ENCODE measurements at regions not wholly inside any gene's neighbourhood (a gene's known extent, or its start where the extent isn't known, plus 50 kb on each side); places are given as distances from the start of the nearest gene placed in this dataset.

DNA sequence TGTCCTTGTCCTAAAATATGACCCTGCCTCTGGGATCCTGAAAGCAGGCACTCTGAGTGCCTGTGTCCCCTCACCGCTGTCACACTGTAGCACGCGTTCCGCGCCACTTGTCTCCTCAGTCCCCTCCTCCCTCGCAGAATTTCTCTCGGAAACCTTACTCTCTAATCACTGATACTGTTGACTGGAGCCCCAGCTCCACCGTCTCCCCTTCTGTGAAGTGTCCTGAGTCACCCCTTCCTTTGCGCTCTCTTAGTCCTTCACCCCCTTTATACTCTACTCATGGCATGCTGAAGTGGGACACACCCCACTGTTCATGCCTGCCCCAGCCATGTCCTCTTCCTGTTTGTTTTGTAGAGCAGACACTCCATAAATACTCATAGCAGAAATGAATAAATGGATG, 104.7 kb downstream of the ZNF664 start:
- Histone ChIP-seq H3K9ac (ENCODE audit: low read length) (no peak overlapping the region), H4K20me1 (ENCODE audit: insufficient read depth) (no peaks in the 10 kb centered on the region), H3K36me3 (ENCODE audit: control insufficient read depth in 1 of 2, insufficient read depth in 2 of 2, low read length in 2 of 2) (no peaks in the 10 kb centered on the region), H3K4me2 (ENCODE audit: low read length) (no peak overlapping the region), H2AFZ (ENCODE audit: low read depth, low read length, poor library complexity, severe bottlenecking) (no peak overlapping the region), H3K27me3 (ENCODE audit: insufficient read depth, low read length) (no peaks in the 10 kb centered on the region), H3K9me2 (ENCODE audit: insufficient read depth) (no peaks in the 10 kb centered on the region), H3K4me1 (ENCODE audit: control insufficient read depth in 1 of 2, insufficient read depth in 2 of 2, low read length in 2 of 2) (no peaks in the 10 kb centered on the region), H3K9me3 (ENCODE audit: control insufficient read depth in 1 of 2, insufficient read depth in 1 of 2, low read depth in 1 of 2, low read length in 2 of 2) (no peaks in the 10 kb centered on the region), H3K27ac (ENCODE audit: low read depth, low read length) (no peak overlapping the region), H3K79me2 (ENCODE audit: insufficient read depth, low read length) (no peaks in the 10 kb centered on the region), H3K4me3 (replicated peaks in 1 of 2; ENCODE audit: low read depth in 1 of 2, low read length in 2 of 2) (no peak overlapping the region)
- RAD21 ChIA-PET (ENCODE audit: low non-redundant PET in 1 of 2, low total read pairs in 2 of 2, uncharacterized antibody in 2 of 2, unreplicated experiment in 2 of 2) = no interaction called here
- CTCF ChIA-PET = no interaction called here
- intact Hi-C loops (cut with micrococcal nuclease) = no loop called here
- BruUV-seq (replicated peaks) = no TSS peak
- ATAC-seq (no peak), DNase-seq (ENCODE audit: low read depth, low spot score) (no peak)
- no peak for TF ChIP-seq ZBTB33 (IDR thresholded peaks at IDR 0.05; ENCODE audit: extremely low read depth, insufficient replicate concordance, low read length)
- TF ChIP-seq, protein P1, sequence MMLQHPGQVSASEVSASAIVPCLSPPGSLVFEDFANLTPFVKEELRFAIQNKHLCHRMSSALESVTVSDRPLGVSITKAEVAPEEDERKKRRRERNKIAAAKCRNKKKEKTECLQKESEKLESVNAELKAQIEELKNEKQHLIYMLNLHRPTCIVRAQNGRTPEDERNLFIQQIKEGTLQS (IDR thresholded peaks at IDR 0.05) = no peak
- POLR2A ChIA-PET = no interaction called here

DNA sequence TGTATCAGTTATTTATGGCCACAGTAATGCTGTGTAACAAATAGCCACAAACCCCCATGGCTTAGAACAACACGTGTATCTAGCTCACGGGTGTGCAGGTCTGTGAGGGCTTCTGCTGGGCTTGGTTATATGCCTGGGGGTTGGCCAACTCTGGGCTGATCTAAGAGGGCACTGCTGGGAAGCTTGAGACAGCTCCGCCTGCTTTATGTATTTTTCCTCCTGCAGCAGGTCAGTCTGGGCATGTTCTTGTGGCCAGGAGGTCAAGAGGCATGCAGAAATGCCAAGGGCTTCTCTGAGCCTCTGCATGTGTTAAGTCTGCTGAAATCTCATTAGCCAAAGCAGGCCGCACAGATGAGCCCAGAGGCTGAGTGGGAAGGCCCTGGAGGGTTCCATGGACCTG, 105.8 kb downstream of the ZNF664 start:
- intact Hi-C loops (cut with micrococcal nuclease) = no loop called here
- Histone ChIP-seq H4K20me1 (ENCODE audit: insufficient read depth) (no peaks in the 10 kb centered on the region), H3K9me3 (ENCODE audit: control insufficient read depth in 1 of 2, insufficient read depth in 1 of 2, low read depth in 1 of 2, low read length in 2 of 2) (no peaks in the 10 kb centered on the region), H3K9ac (ENCODE audit: low read length) (no peak overlapping the region), H3K27ac (ENCODE audit: low read depth, low read length) (no peak overlapping the region), H3K9me2 (ENCODE audit: insufficient read depth) (no peaks in the 10 kb centered on the region), H3K4me2 (ENCODE audit: low read length) (no peak overlapping the region), H3K36me3 (ENCODE audit: control insufficient read depth in 1 of 2, insufficient read depth in 2 of 2, low read length in 2 of 2) (no peaks in the 10 kb centered on the region), H3K4me3 (replicated peaks in 1 of 2; ENCODE audit: low read depth in 1 of 2, low read length in 2 of 2) (no peak overlapping the region), H2AFZ (ENCODE audit: low read depth, low read length, poor library complexity, severe bottlenecking) (no peak overlapping the region), H3K4me1 (ENCODE audit: control insufficient read depth in 1 of 2, insufficient read depth in 2 of 2, low read length in 2 of 2) (no peaks in the 10 kb centered on the region), H3K79me2 (ENCODE audit: insufficient read depth, low read length) (no peaks in the 10 kb centered on the region), H3K27me3 (ENCODE audit: insufficient read depth, low read length) (no peaks in the 10 kb centered on the region)
- ATAC-seq = no peak
- ChIA-PET CTCF (no interaction called here), RAD21 (ENCODE audit: low non-redundant PET in 1 of 2, low total read pairs in 2 of 2, uncharacterized antibody in 2 of 2, unreplicated experiment in 2 of 2) (no interaction called here), POLR2A (no interaction called here)
- TF ChIP-seq CBX3 (IDR thresholded peaks at IDR 0.05; ENCODE audit: low read depth) (no peak), SRF (IDR thresholded peaks at IDR 0.05; ENCODE audit: low read depth) (no peak), ZFX (IDR thresholded peaks at IDR 0.05) (no peak), EGR1 (IDR thresholded peaks at IDR 0.05; ENCODE audit: low read depth) (no peak), EZH2 (IDR thresholded peaks at IDR 0.05) (no peak), EZH2phosphoT487 (IDR thresholded peaks at IDR 0.05; ENCODE audit: borderline replicate concordance) (no peak), JUND (IDR thresholded peaks at IDR 0.05) (no peak)
- TF ChIP-seq, protein P2, sequence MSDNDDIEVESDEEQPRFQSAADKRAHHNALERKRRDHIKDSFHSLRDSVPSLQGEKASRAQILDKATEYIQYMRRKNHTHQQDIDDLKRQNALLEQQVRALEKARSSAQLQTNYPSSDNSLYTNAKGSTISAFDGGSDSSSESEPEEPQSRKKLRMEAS (IDR thresholded peaks at IDR 0.05) = no peak
- no TSS peak for BruUV-seq (replicated peaks)
- no peak for DNase-seq (ENCODE audit: low read depth, low spot score)
